ENCODE measurements at regions not wholly inside any gene's neighbourhood (a gene's known extent, or its start where the extent isn't known, plus 50 kb on each side); places are given as distances from the start of the nearest gene placed in this dataset.
"Not testable (repeated sequence)": the region's sequence is repeated elsewhere in the genome, so short reads cannot be mapped to it uniquely, and the experiment has no call there.

- H3K27ac ChIP-seq, result peak overlapping the region in 1 of 4 donors; percentile 36
- peak overlapping the region; percentile 15 to 50 (median 34) for H3K4me3 ChIP-seq
- no peak for DNase-seq
- TF ChIP-seq CTCF (IDR thresholded peaks at IDR 0.05) (no peak), POLR2A (IDR thresholded peaks at IDR 0.05) (no peak)
- H3K4me1 ChIP-seq, result peaks cover 0 to 17% (median 0%) of the 10 kb centered on the region in 4 donors
- H3K27me3 ChIP-seq, result no peaks in the 10 kb centered on the region
- no peaks in the 10 kb centered on the region for H3K9me3 ChIP-seq
- H3K36me3 ChIP-seq, result no peaks in the 10 kb centered on the region
Measured at GRCh38 chr6:85865420-85866369, 223.0 kb upstream of the SYNCRIP start.

- no peaks in the 10 kb centered on the region for H3K27me3 ChIP-seq
- no peaks in the 10 kb centered on the region for H3K36me3 ChIP-seq
- H3K9me3 ChIP-seq, result no peaks in the 10 kb centered on the region
- TF ChIP-seq CTCF (IDR thresholded peaks at IDR 0.05) (no peak), POLR2A (IDR thresholded peaks at IDR 0.05) (no peak)
- peaks cover 0 to 17% (median 0%) of the 10 kb centered on the region in 4 donors for H3K4me1 ChIP-seq
- H3K4me3 ChIP-seq, result no peak overlapping the region
- no peak for DNase-seq
- H3K27ac ChIP-seq, result peak overlapping the region in 1 of 4 donors; percentile 36
Measured at GRCh38 chr6:85864453-85865401, 222.0 kb upstream of the SYNCRIP start.

- TF ChIP-seq CTCF (IDR thresholded peaks at IDR 0.05) (no peak), POLR2A (IDR thresholded peaks at IDR 0.05) (no peak)
- H3K36me3 ChIP-seq, result no peaks in the 10 kb centered on the region
- no peak overlapping the region for H3K4me3 ChIP-seq
- no peak overlapping the region for H3K27ac ChIP-seq
- DNase-seq, result no peak
- no peaks in the 10 kb centered on the region for H3K9me3 ChIP-seq
- H3K4me1 ChIP-seq, result no peaks in the 10 kb centered on the region
- H3K27me3 ChIP-seq, result no peaks in the 10 kb centered on the region
Measured at GRCh38 chr6:85856235-85856634, 213.5 kb upstream of the SYNCRIP start.

DNA sequence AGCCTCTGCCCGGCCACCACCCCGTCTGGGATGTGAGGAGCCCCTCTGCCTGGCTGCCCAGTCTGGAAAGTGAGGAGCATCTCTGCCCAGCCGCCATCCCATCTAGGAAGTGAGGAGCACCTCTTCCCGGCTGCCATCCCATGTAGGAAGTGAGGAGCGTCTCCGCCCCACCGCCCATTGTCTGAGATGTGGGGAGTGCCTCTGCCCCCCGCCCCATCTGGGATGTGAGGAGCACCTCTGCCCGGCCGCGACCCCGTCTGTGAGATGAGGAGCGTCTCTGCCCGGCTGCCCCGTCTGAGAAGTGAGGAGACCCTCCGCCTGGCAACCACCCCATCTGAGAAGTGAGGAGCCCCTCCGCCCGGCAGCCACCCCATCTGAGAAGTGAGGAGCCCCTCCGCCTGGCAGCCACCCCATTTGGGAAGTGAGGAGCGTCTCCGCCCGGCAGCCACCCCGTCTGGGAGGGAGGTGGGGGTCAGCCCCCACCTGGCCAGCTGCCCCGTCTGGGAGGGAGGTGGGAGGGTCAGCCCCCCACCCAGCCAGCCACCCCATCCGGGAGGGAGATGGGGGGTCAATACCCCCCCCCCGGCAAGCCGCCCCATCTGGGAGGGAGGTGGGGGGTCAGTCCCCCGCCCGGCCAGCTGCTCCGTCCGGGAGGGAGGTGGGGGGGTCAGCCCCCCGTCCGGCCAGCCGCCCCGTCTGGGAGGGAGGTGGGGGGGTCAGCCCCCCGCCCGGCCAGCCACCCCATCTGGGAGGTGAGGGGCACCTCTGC, 195.8 kb upstream of the SYNCRIP start:
- H3K27me3 ChIP-seq, H3K27ac ChIP-seq, H3K9me3 ChIP-seq, DNase-seq, H3K36me3 ChIP-seq, H3K4me3 ChIP-seq, H3K4me1 ChIP-seq: not testable (repeated sequence)

GRCh38 chr6:85828973-85829372, 186.3 kb upstream of the SYNCRIP start:
- Histone ChIP-seq H3K36me3 (no peaks in the 10 kb centered on the region), H3K4me3 (no peak overlapping the region), H3K27me3 (no peaks in the 10 kb centered on the region), H3K4me1 (no peaks in the 10 kb centered on the region), H3K9me3 (peaks cover 0 to 9% (median 3%) of the 10 kb centered on the region in 4 donors), H3K27ac (no peak overlapping the region)
- no peak for DNase-seq
- TF ChIP-seq CTCF (IDR thresholded peaks at IDR 0.05), result no peak
